ENCODE measurements at regions not wholly inside any gene's neighbourhood (a gene's known extent, or its start where the extent isn't known, plus 50 kb on each side); places are given as distances from the start of the nearest gene placed in this dataset.

DNA sequence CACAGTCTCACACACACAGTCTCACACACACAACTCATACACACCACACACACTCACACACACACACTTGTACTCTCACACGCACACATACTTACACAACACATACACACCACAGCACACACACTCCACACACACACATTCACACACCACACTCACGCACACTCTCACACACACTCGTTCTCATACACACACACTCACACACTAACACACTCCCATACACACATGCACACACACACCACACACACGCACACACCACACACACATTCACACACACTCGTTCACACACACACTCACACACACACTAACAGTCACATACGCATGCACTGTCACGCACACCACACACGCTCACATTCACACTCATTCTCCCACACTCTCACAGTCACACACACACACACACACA, 109.8 kb downstream of the PRLHR start:
- TF ChIP-seq, protein P1, sequence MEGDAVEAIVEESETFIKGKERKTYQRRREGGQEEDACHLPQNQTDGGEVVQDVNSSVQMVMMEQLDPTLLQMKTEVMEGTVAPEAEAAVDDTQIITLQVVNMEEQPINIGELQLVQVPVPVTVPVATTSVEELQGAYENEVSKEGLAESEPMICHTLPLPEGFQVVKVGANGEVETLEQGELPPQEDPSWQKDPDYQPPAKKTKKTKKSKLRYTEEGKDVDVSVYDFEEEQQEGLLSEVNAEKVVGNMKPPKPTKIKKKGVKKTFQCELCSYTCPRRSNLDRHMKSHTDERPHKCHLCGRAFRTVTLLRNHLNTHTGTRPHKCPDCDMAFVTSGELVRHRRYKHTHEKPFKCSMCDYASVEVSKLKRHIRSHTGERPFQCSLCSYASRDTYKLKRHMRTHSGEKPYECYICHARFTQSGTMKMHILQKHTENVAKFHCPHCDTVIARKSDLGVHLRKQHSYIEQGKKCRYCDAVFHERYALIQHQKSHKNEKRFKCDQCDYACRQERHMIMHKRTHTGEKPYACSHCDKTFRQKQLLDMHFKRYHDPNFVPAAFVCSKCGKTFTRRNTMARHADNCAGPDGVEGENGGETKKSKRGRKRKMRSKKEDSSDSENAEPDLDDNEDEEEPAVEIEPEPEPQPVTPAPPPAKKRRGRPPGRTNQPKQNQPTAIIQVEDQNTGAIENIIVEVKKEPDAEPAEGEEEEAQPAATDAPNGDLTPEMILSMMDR (IDR thresholded peaks at IDR 0.05), result no peak
- TF ChIP-seq POLR2A (IDR thresholded peaks at IDR 0.05), result no peak

Measured in Peyer's patch (tissue), 4 donors.